Smooth muscle cell (in vitro differentiated cells): ENCODE measurements at regions not wholly inside any gene's neighbourhood (a gene's known extent, or its start where the extent isn't known, plus 50 kb on each side); places are given as distances from the start of the nearest gene placed in this dataset.
A peak's percentile ranks its signal among the peaks of the same experiment; 100 is the strongest.

Source experiments
- DNase-seq: peaks from one replicate; lab custom pipeline; 2025; ENCODE audit not compliant: unreplicated experiment; lab: John Stamatoyannopoulos, UW
- H2AFZ ChIP-seq: fragments of 200-600 bp; sonication (generic); 2 replicates; pipeline ENCODE4 v1.6.0; 2016; ENCODE audit warnings: antibody characterized with exemption, low read depth, mild to moderate bottlenecking
- H3F3A ChIP-seq: fragments of 200-600 bp; sonication (generic); 2 replicates; pipeline ENCODE4 v1.6.0; 2017; ENCODE audit warnings: antibody characterized with exemption, low read depth
- H3K27ac ChIP-seq: fragments of 200-600 bp; sonication (generic); 2 replicates; pipeline ENCODE4 v1.5.1; 2016; ENCODE audit warnings: low read depth, mild to moderate bottlenecking
- H3K27me3 ChIP-seq: fragments of 200-600 bp; sonication (generic); 2 replicates; pipeline ENCODE4 v1.6.1; 2016; ENCODE audit warnings: low read depth, mild to moderate bottlenecking
- H3K36me3 ChIP-seq: fragments of 200-600 bp; sonication (generic); 2 replicates; pipeline ENCODE4 v1.5.1; 2016; ENCODE audit warnings: low read depth
- H3K4me1 ChIP-seq: fragments of 200-600 bp; sonication (generic); 2 replicates; pipeline ENCODE4 v1.5.1; 2016; ENCODE audit warnings: low read depth
- H3K4me2 ChIP-seq: fragments of 200-600 bp; sonication (generic); 2 replicates; pipeline ENCODE4 v1.6.0; 2016; ENCODE audit warnings: mild to moderate bottlenecking
- H3K4me3 ChIP-seq: fragments of 200-600 bp; sonication (generic); 2 replicates; pipeline ENCODE4 v1.5.1; 2016; ENCODE audit warnings: mild to moderate bottlenecking
- H3K79me2 ChIP-seq: fragments of 200-600 bp; sonication (generic); 2 replicates; pipeline ENCODE4 v1.6.0; 2016; ENCODE audit warnings: low read depth, mild to moderate bottlenecking
- H3K9ac ChIP-seq: fragments of 200-600 bp; sonication (generic); 2 replicates; pipeline ENCODE4 v1.6.0; 2016; ENCODE audit warnings: low read depth
- H3K9me3 ChIP-seq: fragments of 200-600 bp; sonication (generic); replicated peaks from 2 replicates; pipeline ENCODE4 v1.5.1; 2016; ENCODE audit warnings: low read depth
- H4K20me1 ChIP-seq: fragments of 200-600 bp; sonication (generic); 2 replicates; pipeline ENCODE4 v1.6.0; 2016; ENCODE audit warnings: low read depth
- WGBS: methylation state at CpG from one replicate; pipeline ENCODE4 v1.1.7; 2016; ENCODE audit warnings: low lambda C conversion rate; 5-methylcytosine and 5-hydroxymethylcytosine counted together
- TF ChIP-seq, protein P1 (sequence below): fragments of 200-600 bp; sonication (generic); IDR thresholded peaks from 2 replicates; pipeline ENCODE4 v1.5.1; 2017; ENCODE audit warnings: borderline replicate concordance, mild to moderate bottlenecking, antibody characterized with exemption; ENCODE audit not compliant: insufficient read depth, poor library complexity, severe bottlenecking

DNA sequence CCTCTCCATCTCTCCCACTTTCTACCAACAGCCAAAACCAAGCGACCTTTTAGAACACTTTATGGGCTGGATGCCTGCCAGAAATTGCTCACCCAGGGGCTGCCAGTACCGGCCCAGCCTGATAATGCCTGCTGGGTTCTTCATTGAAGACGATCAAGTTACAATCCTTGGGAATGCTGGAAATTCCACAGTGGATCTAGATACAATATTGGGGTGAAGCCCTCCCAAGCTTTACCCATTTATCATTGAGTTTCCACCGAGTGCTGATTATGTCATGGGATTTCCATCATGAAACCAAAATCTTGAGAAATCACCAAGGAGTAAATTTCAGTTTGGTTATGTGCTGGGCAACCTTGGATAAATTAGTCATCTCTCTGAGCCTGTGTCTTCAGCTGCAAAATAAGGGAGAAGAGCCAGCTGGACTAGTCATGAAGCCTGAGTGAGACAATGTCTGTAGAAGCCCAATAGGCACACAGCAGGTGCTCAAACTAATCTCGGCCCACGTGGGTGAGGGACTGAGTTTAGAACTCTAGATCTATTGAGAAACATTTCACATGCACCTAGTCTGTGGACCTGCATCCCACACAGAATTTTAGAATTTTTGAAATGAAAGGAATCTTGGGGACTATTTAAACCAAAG, 75.5 kb upstream of the CLMN start:
- TF ChIP-seq, protein P1, sequence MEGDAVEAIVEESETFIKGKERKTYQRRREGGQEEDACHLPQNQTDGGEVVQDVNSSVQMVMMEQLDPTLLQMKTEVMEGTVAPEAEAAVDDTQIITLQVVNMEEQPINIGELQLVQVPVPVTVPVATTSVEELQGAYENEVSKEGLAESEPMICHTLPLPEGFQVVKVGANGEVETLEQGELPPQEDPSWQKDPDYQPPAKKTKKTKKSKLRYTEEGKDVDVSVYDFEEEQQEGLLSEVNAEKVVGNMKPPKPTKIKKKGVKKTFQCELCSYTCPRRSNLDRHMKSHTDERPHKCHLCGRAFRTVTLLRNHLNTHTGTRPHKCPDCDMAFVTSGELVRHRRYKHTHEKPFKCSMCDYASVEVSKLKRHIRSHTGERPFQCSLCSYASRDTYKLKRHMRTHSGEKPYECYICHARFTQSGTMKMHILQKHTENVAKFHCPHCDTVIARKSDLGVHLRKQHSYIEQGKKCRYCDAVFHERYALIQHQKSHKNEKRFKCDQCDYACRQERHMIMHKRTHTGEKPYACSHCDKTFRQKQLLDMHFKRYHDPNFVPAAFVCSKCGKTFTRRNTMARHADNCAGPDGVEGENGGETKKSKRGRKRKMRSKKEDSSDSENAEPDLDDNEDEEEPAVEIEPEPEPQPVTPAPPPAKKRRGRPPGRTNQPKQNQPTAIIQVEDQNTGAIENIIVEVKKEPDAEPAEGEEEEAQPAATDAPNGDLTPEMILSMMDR = no peak
- Histone ChIP-seq H3K27me3 (peaks cover 30% of the 10 kb centered on the region), H3K4me3 (no peak overlapping the region), H3K9me3 (no peaks in the 10 kb centered on the region), H3K4me1 (no peaks in the 10 kb centered on the region), H3K79me2 (no peaks in the 10 kb centered on the region), H3F3A (no peaks in the 10 kb centered on the region), H3K9ac (no peak overlapping the region), H3K4me2 (no peak overlapping the region), H3K36me3 (no peaks in the 10 kb centered on the region), H2AFZ (no peak overlapping the region), H3K27ac (no peak overlapping the region), H4K20me1 (no peaks in the 10 kb centered on the region)
- DNase-seq = no peak
- 81% methylated on average over 6 of the region's 6 CpGs for WGBS

DNA sequence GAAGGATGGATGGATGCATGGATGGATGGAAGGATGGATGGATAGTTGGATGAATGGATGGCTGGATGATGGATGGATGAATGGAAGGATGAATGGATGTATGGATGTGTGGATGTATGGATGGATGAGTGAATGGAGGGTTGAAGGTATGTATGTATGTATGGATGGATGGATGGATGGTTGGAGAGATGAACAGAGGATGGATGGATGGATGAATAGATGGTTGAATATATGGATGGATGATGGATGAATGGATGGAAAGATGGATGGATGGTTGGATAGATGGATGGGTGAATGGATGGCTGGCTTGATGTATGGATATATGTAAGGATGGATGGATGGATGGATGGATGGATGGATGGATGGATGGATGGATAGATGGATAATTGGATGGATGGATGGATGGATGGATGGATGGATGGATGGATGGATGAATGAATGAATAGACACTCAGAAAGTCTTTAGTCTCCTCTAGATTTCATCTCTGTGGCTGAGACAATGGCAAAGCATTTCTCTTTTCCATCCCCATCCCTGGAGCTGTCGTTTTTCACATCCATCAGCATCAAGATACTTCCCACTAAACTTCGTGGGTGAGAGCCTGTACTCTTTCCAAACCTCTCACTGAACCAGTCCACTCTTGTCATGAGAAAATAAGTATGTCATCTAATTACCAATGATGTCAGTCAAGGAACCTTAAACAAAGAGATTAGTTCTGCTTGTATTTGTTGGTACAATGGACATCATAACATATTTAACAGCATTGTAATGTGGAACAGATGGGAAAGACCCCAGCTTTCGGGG, 74.8 kb upstream of the CLMN start:
- H3K9me3 ChIP-seq = no peaks in the 10 kb centered on the region
- TF ChIP-seq, protein P1 = no peak
- H3K27me3 ChIP-seq = peaks cover 30% of the 10 kb centered on the region
- H4K20me1 ChIP-seq = no peaks in the 10 kb centered on the region
- H3K27ac ChIP-seq = no peak overlapping the region
- no peaks in the 10 kb centered on the region for H3K36me3 ChIP-seq
- WGBS = 71% methylated on average over 3 of the region's 3 CpGs
- H3K4me3 ChIP-seq = no peak overlapping the region
- no peak overlapping the region for H2AFZ ChIP-seq
- no peak overlapping the region for H3K4me2 ChIP-seq
- no peak overlapping the region for H3K9ac ChIP-seq
- no peaks in the 10 kb centered on the region for H3K79me2 ChIP-seq
- no peaks in the 10 kb centered on the region for H3F3A ChIP-seq
- no peaks in the 10 kb centered on the region for H3K4me1 ChIP-seq
- DNase-seq = no peak

DNA sequence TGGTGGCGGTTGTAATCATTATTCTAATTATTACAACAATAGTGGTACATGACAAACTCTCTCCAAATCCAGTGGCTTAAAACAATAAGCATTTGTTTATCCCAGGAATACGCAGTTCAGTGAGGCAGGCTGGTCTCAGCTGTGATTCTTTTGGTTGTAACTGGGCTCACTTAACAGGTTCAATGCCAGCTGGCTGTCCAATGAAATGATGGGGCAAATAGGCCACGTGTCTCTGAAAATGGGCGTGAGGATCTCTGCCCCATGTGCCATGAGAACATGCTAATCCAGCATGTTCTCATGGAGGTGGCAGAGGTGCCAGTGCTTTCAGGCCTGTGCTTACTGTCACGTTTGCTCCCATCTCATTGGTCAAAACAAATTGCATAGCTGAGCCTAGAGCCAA, 73.1 kb upstream of the CLMN start:
- no peaks in the 10 kb centered on the region for H3K4me1 ChIP-seq
- no peaks in the 10 kb centered on the region for H3K9me3 ChIP-seq
- no peaks in the 10 kb centered on the region for H4K20me1 ChIP-seq
- DNase-seq = no peak
- H3K4me3 ChIP-seq = no peak overlapping the region
- H3K27ac ChIP-seq = no peak overlapping the region
- no peaks in the 10 kb centered on the region for H3K79me2 ChIP-seq
- H3K36me3 ChIP-seq = no peaks in the 10 kb centered on the region
- H3K9ac ChIP-seq = no peak overlapping the region
- H3F3A ChIP-seq = no peaks in the 10 kb centered on the region
- H2AFZ ChIP-seq = no peak overlapping the region
- 86% methylated on average over 5 of the region's 5 CpGs for WGBS
- H3K4me2 ChIP-seq = no peak overlapping the region
- TF ChIP-seq, protein P1 = no peak
- H3K27me3 ChIP-seq = peaks cover 24% of the 10 kb centered on the region

DNA sequence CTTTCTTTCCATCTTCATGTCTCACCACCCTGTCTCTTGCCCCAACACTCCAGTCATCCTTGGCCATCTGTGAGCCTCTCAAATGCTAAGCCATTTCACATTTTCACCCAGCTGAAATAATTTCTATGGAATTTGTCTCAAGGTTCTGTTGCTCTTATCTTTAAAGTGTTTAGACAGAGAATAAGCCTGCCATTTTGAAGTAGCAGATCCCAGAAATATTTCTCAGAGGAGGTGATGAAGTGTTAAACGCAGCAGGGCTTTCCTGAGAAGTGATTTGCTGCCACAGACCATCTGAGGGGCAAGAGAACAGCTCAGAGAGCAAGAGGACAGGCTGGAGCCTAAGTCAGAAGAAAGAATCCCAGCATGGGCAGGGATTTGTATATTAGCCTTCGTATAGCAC, 71.6 kb upstream of the CLMN start:
- H3K36me3 ChIP-seq = no peaks in the 10 kb centered on the region
- H3K4me2 ChIP-seq = no peak overlapping the region
- DNase-seq = no peak
- TF ChIP-seq, protein P1 = no peak
- H3K4me1 ChIP-seq = no peaks in the 10 kb centered on the region
- no peaks in the 10 kb centered on the region for H3F3A ChIP-seq
- H4K20me1 ChIP-seq = no peaks in the 10 kb centered on the region
- H3K27me3 ChIP-seq = peaks cover 12% of the 10 kb centered on the region
- no peaks in the 10 kb centered on the region for H3K9me3 ChIP-seq
- H3K4me3 ChIP-seq = no peak overlapping the region
- H3K79me2 ChIP-seq = no peaks in the 10 kb centered on the region
- peak overlapping the region; percentile 45 for H2AFZ ChIP-seq
- no peak overlapping the region for H3K9ac ChIP-seq
- WGBS = 28% methylated on average over 2 of the region's 2 CpGs
- no peak overlapping the region for H3K27ac ChIP-seq
